Endothelial cell of umbilical vein (primary cell): ENCODE measurements at regions not wholly inside any gene's neighbourhood (a gene's known extent, or its start where the extent isn't known, plus 50 kb on each side); places are given as distances from the start of the nearest gene placed in this dataset.

Experiments used
- BruUV-seq: library from RNA; stranded (reverse); fragments of 400-500 nt; replicated peaks from 2 replicates; lab custom pipeline; 2021; lab: Mats Ljungman, UMichigan
- CTCF ChIA-PET: fragments of 300-600, 350-600 bp; sonication (Branson Sonifier 250); formaldehyde crosslinking; loops from one replicate; lab custom pipeline; 2021; ENCODE audit warnings: antibody characterized with exemption, inconsistent platforms; lab: Charles Lee
- POLR2A ChIA-PET: fragments of 300-600, 350-600 bp; sonication (Branson Sonifier 250); formaldehyde crosslinking; loops from one replicate; lab custom pipeline; 2021; ENCODE audit warnings: antibody characterized with exemption, inconsistent platforms; lab: Charles Lee
- DNase-seq: peaks from one replicate; pipeline ENCODE4 v3.0.0-alpha.2; 2011; ENCODE audit warnings: low read depth, low spot score
- FAIRE-seq: peaks from 2 replicates; lab custom pipeline; 2011; peaks lifted over from hg19 to GRCh38; lab: Jason Lieb, UNC
- H2AFZ ChIP-seq: 2 replicates; pipeline ENCODE4 v1.6.0; 2012; ENCODE audit warnings: low read depth, low read length, control low read depth, inconsistent platforms
- H3K27ac ChIP-seq: 2 replicates; pipeline ENCODE4 v1.5.1; 2011; ENCODE audit warnings: low read depth, mild to moderate bottlenecking, control low read depth, low read length, moderate library complexity; ENCODE audit not compliant: insufficient read depth
- H3K27me3 ChIP-seq, 2 experiments: 2 replicates each; pipeline versions ENCODE4 v1.6.0 to v1.6.1; 2011; ENCODE audit warnings: low read length in 2 of 2, mixed read lengths in 1 of 2; ENCODE audit not compliant: control insufficient read depth in 2 of 2, insufficient read depth in 2 of 2
- H3K36me3 ChIP-seq, 2 experiments: 2 replicates in 1 of 2; 3 replicates in 1 of 2; pipeline ENCODE4 v1.5.1; 2011; ENCODE audit warnings: low read length in 2 of 2, mild to moderate bottlenecking in 1 of 2, moderate library complexity in 1 of 2; ENCODE audit not compliant: control insufficient read depth in 2 of 2, insufficient read depth in 2 of 2; ENCODE audit errors: extremely low read depth in 1 of 2
- H3K4me1 ChIP-seq: 3 replicates; pipeline ENCODE4 v1.5.1; 2011; ENCODE audit warnings: mild to moderate bottlenecking, low read length; ENCODE audit not compliant: control insufficient read depth, insufficient read depth; ENCODE audit errors: extremely low read depth
- H3K4me2 ChIP-seq: 2 replicates; pipeline ENCODE4 v1.6.1; 2011; ENCODE audit warnings: low read length, control low read depth, mixed read lengths; ENCODE audit not compliant: insufficient read depth
- H3K4me3 ChIP-seq, 3 experiments: fragments of 200-600 bp in 1 of 3; sonication (generic), shearing (Covaris generic) in 1 of 3; replicated peaks in 1 of 3; 2 replicates each; pipeline ENCODE4 v1.5.1; 2011 to 2016; ENCODE audit warnings: control low read depth in 3 of 3, low read length in 3 of 3, mild to moderate bottlenecking in 2 of 3, inconsistent platforms in 1 of 3, low read depth in 1 of 3, moderate library complexity in 1 of 3; ENCODE audit not compliant: insufficient read depth in 1 of 3
- H3K79me2 ChIP-seq: 2 replicates; pipeline ENCODE4 v1.6.0; 2012; ENCODE audit warnings: low read length, inconsistent platforms; ENCODE audit not compliant: control insufficient read depth, insufficient read depth
- H3K9ac ChIP-seq: replicated peaks from 2 replicates; pipeline ENCODE3; 2011; ENCODE audit warnings: low read length, control low read depth; ENCODE audit not compliant: insufficient read depth; ENCODE audit errors: extremely low read depth
- H3K9me1 ChIP-seq: replicated peaks from 3 replicates; pipeline ENCODE4 v1.6.0; 2011; ENCODE audit warnings: mild to moderate bottlenecking, low read length; ENCODE audit not compliant: control insufficient read depth, insufficient read depth; ENCODE audit errors: extremely low read depth
- H3K9me3 ChIP-seq: replicated peaks from 2 replicates; pipeline ENCODE4 v1.5.1; 2012; ENCODE audit warnings: low read length, inconsistent platforms; ENCODE audit not compliant: control insufficient read depth, insufficient read depth
- H4K20me1 ChIP-seq: replicated peaks from 2 replicates; pipeline ENCODE3; 2011; ENCODE audit warnings: mild to moderate bottlenecking, low read length; ENCODE audit not compliant: control insufficient read depth, insufficient read depth; ENCODE audit errors: extremely low read depth
- EZH2 ChIP-seq: IDR thresholded peaks from 2 replicates; pipeline ENCODE4 v1.6.1; 2012; ENCODE audit warnings: borderline replicate concordance, low read depth, mild to moderate bottlenecking, moderate library complexity, low read length, inconsistent platforms; ENCODE audit not compliant: severe bottlenecking
- FOS ChIP-seq: IDR thresholded peaks from 2 replicates; pipeline ENCODE4 v1.6.1; 2011; ENCODE audit warnings: mild to moderate bottlenecking, low read length, moderate library complexity, borderline replicate concordance; ENCODE audit not compliant: insufficient read depth
- GATA2 ChIP-seq: IDR thresholded peaks from 2 replicates; pipeline ENCODE4 v1.7.0; 2011; ENCODE audit warnings: low read depth, mild to moderate bottlenecking, moderate library complexity, mixed read lengths, low read length; ENCODE audit not compliant: insufficient read length, insufficient read depth
- JUN ChIP-seq: IDR thresholded peaks from 2 replicates; pipeline ENCODE4 v1.6.1; 2011; ENCODE audit warnings: borderline replicate concordance, low read depth; ENCODE audit not compliant: insufficient read length, insufficient read depth
- MYC ChIP-seq: IDR thresholded peaks from one replicate; pipeline ENCODE4 v1.6.1; 2011; ENCODE audit warnings: mild to moderate bottlenecking, low read depth, low read length
- POLR2A ChIP-seq: IDR thresholded peaks from 2 replicates; pipeline ENCODE4 v1.6.1; 2012; ENCODE audit warnings: low read depth, mild to moderate bottlenecking, control low read depth, low read length
- POLR2AphosphoS5 ChIP-seq: IDR thresholded peaks from 2 replicates; pipeline ENCODE4 v1.6.1; 2012; ENCODE audit warnings: low read depth, mild to moderate bottlenecking, control low read depth, low read length, moderate library complexity; ENCODE audit not compliant: insufficient read depth
- dilution Hi-C: fragments of 300-500 bp; cut with MboI; formaldehyde crosslinking; loops from one replicate; pipeline ENCODE4 v1.15.0; 2019; ENCODE audit warnings: low sequenced_read_pairs; ENCODE audit not compliant: extremely low pct_ligation_motif_present
- intact Hi-C: fragments of 100-400 bp; cut with micrococcal nuclease; formaldehyde crosslinking; loops from one replicate; pipeline ENCODE4 v1.10.0; 2022
- TF ChIP-seq, protein P1 (sequence below), 2 donors: IDR thresholded peaks; 1 replicate in 1 of 2; 2 replicates in 1 of 2; pipeline ENCODE4 v1.5.1; 2011; ENCODE audit warnings: low read length in 2 of 2, mild to moderate bottlenecking in 2 of 2, moderate library complexity in 2 of 2, control low read depth in 1 of 2, inconsistent platforms in 1 of 2, low read depth in 1 of 2; ENCODE audit not compliant: insufficient read depth in 1 of 2; ENCODE audit errors: extremely low read depth in 1 of 2

DNA sequence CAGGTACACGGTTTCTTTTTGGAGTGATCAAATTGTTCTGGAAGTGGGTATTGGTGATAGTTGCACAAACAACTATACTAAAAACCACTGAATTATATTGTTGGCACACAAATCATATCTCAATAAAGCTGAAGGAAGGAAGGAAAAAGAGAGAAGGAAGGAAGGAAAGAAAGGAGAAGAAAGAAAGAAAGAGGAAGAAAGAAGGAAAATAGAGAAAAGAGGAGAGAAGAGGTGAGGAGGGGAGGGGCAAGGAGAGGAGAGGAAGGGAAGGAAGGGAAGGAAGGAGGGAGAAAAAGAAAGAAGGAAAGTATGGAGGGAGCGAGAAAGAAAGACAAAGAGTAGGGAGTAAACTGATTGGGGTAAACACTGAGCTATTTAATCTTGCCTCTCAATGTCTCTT, 77.9 kb upstream of the TSC22D2 start:
- TF ChIP-seq MYC: no peak
- TF ChIP-seq EZH2: no peak
- no peak for TF ChIP-seq FOS
- no peak for TF ChIP-seq JUN
- no peak for TF ChIP-seq GATA2
- TF ChIP-seq POLR2A: no peak
- TF ChIP-seq, protein P1, sequence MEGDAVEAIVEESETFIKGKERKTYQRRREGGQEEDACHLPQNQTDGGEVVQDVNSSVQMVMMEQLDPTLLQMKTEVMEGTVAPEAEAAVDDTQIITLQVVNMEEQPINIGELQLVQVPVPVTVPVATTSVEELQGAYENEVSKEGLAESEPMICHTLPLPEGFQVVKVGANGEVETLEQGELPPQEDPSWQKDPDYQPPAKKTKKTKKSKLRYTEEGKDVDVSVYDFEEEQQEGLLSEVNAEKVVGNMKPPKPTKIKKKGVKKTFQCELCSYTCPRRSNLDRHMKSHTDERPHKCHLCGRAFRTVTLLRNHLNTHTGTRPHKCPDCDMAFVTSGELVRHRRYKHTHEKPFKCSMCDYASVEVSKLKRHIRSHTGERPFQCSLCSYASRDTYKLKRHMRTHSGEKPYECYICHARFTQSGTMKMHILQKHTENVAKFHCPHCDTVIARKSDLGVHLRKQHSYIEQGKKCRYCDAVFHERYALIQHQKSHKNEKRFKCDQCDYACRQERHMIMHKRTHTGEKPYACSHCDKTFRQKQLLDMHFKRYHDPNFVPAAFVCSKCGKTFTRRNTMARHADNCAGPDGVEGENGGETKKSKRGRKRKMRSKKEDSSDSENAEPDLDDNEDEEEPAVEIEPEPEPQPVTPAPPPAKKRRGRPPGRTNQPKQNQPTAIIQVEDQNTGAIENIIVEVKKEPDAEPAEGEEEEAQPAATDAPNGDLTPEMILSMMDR (IDR thresholded peaks at IDR 0.05; ENCODE audit: extremely low read depth in 1 of 2, insufficient read depth in 1 of 2, low read depth in 1 of 2, low read length in 2 of 2): no peak
- no peak for TF ChIP-seq POLR2AphosphoS5
- H2AFZ ChIP-seq: no peak overlapping the region
- BruUV-seq: no TSS peak
- no peaks in the 10 kb centered on the region for H3K36me3 ChIP-seq
- H3K9ac ChIP-seq: no peak overlapping the region
- peaks cover 11% of the 10 kb centered on the region for H3K4me1 ChIP-seq
- intact Hi-C loops (no loop called here), dilution Hi-C loops (no loop called here)
- no peak overlapping the region for H3K4me3 ChIP-seq
- H3K27me3 ChIP-seq: no peaks in the 10 kb centered on the region
- DNase-seq (no peak), FAIRE-seq (no peak)
- H3K9me1 ChIP-seq: no peaks in the 10 kb centered on the region
- H3K79me2 ChIP-seq: no peaks in the 10 kb centered on the region
- H3K4me2 ChIP-seq: no peak overlapping the region
- no peaks in the 10 kb centered on the region for H3K9me3 ChIP-seq
- ChIA-PET CTCF (interaction anchor here (0.9 to 1.2 kb wide), 2 partner anchors 44 to 78 kb away, joined by 3 read pairs; partner anchors contain the start of gene TSC22D2), POLR2A (no interaction called here)
- no peaks in the 10 kb centered on the region for H4K20me1 ChIP-seq
- no peak overlapping the region for H3K27ac ChIP-seq
